ENCODE measurements at regions not wholly inside any gene's neighbourhood (a gene's known extent, or its start where the extent isn't known, plus 50 kb on each side); places are given as distances from the start of the nearest gene placed in this dataset.

DNA sequence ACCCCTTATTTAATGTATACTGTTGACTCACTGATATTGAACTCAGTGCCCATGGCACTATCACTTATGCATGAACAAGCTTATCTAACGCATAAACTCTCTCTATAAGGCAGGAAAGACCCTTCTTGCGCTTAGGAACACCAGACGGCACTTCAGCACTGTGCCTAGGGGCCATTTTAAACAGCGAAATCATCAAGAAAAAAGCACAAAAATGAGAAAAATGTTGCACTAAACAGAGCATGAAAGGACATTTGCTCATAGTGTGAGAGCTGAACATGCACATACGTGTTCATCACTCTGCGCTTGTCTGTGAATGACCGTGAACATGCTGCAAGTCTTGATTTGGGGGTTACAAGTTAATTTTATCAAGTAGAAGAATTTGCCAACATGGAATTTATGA is 109.6 kb downstream of the WDR11 start:
- DNase-seq: no peak

DNA sequence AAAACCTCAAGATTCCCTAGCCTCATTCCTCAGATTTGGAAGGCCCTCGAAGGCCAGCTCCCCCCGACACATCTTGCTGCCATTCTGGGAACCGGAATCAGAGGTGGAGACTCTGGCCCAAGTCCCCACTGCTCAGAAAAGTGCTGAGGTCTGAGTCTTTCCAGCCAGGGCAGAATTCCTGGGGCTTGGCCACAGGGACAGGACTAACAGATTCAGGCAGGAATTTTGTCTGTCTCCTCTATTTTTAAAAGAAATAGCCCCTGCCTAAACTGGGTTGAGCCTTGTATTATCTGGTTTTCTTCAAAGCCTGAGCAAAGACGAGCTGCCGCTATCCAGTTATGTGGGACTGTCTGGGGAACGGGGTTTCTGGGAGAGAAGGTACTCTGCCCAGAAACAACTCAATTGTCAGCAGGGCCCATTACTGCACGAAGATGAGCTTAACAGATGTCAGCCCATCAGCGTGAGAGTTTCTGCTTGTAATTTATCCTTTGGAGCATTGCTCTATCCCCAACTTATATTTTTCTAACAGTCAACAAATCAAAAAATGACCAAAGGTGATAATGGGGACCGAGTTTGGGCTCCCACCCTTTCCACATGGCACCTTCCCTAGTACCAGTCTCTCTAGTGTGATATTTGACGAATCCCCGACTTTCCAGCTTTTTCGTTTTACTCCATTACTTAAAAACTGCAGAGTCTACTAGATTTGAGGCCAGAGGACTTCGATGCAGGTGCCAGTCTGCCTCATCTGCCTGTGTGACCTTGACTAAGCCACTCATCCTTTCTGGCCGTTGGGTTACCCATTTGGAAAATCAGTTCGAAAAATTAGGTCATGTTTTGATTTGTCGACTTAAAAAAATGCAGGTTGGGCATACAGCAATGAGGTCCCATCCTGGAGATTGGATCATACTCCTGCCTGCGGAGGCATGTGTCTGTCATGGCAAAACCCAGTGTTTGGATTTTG is 110.9 kb downstream of the WDR11 start:
- no peak for DNase-seq

DNA sequence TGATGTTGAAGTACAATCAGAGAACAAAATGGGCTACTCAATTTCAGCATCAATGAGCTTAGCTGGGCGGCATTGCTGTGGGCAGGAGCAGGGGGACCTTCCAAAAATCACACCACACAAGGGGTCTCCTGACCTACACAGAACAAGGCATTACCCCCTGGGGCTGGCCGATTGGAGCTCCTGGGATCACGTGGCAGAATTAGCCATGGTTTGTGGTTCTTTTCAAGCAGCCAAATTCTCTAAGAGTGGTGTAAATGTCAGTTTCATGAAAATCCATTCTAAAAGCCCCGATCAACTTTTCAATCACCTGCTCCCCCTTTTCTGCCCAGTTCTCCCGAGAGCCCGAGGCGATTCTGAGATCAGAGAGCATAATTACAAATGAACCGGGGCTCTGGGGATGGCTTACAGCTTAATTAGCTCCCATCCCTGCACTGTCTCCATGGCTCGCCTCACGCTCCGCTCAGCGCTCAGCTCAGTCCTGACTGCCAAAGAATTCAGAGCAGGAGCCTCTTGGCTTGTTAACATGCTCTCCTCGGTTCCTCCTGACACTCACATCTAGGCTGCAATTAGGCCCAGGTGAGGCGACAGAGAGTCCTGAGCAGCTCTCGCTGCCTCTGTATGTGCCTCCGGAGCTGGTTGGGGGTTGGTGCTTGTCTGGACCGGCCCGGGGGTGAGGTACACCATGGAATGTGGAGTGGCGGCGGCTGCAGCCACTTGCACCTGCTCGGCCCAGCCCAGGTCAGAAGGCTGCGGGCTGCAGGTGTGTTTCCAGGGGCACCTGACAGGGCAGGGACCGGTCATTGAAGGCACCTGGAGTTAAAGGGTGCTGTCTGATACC is 111.8 kb downstream of the WDR11 start:
- no peak for DNase-seq

DNA sequence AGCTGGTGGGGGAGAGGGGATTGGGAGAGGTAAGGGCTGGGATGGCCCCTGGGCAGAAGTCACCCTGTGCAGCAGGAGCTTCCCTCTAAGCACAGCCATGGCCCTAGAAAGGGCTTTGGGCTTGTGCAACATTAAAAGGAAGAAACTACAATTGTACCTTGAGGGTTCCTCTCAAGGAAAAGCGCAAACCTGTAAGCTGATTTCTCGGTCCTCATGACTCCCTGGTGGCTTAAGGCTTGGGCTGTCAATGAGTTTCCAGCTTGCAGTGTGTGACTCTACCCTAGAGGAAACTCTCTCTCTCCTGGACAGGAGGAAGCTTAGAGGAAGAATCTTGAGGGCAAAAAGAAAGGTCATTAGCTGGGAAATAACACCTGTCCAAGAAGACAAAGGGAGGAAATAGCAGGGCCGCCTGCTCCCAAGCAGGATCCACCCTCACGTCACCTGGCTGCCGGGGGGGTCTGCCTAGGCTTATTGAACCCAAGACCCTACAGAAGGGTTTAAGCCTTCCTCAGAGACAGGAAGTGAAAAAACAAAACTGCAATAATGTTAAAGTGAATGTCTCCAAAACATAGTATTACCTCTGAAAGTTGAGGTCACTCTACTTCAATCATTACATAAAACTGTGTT is 112.5 kb downstream of the WDR11 start:
- DNase-seq: no peak

DNA sequence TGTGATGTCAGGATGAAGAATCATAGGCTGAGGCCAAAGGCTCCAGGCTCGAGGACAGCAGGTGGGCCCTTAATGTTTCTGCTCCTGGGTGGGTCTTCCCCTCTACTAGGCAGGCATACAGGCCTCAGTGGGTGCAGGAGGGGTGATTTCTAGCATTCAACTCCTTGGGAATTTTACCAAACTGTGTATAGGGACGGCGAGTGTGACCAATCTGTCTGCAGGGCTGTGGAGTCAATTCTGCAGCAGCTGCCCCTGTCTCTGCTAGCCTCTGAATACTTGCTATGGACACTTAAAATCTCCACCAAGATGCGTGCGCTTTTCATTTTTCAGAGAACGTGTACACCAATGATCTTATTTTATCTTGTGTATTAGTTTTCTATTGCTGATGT is 115.5 kb downstream of the WDR11 start:
- DNase-seq: no peak

DNA sequence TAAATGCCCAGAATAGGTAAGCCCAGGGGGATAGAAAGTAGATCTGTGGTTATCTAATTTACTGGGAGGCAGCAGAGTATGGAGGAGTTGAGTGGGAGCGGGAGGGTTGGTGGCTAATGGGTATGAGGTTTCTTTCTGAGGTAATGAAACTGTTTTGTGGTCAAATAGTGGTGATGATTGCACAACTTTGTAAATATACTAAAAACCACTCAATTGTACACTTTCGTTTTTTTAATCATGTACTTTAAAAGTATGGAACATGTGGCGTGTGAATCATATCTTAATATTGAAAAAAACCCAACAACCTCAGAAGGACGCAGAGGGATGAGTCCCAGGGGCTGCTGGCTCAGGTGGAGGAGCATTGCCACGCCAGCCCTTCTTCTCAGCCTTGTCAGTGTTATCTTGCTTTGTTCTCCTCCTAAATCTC is 118.1 kb downstream of the WDR11 start:
- DNase-seq: no peak

DNA sequence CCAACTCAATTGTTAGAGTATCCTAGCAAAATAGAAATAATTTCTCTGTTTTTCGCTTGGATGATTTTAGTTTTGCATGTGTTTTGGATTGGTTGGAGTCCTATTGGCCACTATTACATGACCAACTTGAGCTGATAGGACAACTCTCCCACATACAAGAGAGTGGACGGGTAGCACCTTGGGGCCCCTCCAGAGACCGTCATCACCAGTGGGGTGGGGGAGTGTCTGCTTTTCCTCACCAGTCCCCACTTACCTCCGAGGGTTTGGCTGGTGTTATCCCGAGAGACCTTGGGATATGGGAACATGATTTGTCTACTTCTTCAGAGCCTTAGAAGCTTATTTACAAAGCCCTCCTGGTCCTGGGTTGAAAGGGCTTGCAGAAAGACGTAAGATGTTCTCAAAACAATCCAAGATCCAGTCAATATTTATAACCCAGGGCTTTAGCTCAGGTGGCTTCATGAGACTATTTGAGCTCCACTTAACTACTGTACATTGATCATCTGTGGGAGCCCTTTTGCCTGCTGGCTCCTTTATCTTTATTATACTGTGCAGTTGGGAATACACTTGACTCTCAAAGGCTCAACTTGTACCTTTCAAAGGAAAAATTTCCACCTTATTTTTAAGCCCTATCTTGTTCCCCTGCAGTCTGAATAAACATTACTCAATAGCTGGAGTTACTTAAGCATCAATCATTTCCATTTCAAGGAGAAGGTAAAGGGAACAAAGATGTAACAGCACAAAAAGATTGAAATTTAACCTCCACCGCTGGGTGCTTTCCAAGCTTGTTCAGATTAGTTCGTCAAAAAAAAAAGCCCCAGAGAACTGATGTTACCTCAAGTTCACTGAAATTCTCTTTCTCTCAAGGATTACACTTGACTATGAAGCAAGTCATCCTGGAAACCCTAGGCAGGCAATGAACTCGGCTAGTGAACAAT is 119.7 kb downstream of the WDR11 start:
- DNase-seq: no peak

DNA sequence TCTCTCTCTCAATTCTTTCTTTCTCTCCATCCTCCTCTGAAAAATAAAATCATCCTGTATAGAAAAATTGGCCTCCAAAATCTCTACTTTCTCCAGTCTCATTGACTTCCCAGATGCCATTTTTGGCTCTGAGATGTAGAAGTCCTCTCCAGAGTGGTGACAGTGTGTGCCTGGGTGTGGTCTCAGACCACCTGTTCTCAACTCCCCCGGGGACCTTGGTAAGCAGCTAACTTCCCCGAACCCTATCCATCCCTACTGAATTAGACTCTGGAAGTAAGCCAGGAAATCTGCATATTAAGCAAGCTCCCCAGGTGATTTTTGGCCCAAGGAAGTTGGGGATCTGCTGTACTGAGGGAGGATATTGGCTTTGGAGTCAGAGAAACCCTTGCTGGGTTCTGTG is 120.5 kb downstream of the WDR11 start:
- DNase-seq: no peak

DNA sequence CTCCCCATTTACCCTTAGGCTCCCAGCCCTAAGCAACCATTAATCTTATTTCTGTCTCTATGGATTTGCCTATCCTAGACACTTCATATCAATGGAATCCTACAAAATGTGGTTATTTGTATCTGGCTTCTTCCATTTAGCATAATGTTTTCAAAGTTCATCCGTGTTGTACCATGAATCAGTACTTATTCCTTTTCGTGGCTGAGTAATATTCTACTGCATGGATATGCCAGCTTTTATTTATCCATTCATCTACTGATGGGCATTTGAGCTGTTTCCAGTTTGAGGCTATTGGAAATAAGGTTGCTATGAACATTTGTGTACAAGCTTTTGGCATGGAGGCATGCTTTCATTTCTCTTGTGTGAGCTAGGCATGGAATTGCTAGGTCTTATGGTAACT is 121.1 kb downstream of the WDR11 start:
- no peak for DNase-seq

DNA sequence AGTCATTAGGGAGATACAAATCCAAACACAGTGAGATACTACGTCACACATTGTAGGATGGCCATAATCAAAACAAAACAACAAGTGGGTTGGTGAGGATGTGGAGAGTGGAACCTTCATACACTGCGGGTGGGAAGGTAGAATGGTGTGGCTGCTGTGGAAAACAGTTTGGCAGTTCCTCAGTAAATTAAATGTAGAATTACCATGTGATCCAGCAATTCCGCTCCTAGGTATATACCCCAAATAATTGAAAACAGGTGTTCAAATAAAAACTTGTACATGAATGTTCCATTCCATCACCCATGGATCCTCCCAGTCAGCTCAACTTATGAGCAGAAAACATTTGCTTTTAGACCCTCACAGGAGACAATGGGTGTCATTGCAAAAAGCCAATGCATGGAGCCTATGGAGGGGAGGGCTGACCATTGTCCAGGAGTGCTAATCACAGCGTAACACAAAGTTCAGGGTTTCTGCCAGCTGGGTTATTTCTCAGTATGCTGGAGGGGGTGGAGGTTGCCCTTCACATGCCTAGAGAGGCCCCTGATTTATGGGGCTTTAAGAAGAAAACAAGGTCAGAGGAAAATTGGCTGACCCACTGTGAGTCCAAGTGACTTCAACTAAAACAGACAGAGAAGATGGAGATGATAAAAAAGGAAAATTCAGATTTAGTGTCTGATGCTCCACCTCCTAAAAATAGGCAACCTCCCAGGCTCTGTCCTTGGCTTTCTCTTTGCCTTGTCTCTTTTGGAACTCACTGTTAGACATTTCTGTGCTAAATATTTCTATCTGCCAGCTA is 124.1 kb downstream of the WDR11 start:
- DNase-seq: no peak

DNA sequence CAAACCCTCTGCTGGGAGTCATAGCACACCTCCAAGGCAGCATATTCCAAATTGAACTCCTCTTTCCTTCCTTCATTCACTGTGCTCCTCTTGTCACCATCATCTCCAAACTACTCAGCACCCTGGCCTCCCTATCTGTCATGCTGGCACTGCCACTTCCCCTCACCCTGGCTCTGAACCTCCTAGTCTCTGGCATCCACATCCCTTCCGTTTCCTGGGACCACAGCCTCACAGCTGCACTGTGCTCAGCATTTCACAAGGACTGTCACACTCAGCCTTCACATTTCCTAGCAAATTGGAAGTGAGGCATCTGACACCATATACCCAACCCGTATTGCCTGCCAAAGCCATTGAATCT is 124.7 kb downstream of the WDR11 start:
- DNase-seq: no peak

DNA sequence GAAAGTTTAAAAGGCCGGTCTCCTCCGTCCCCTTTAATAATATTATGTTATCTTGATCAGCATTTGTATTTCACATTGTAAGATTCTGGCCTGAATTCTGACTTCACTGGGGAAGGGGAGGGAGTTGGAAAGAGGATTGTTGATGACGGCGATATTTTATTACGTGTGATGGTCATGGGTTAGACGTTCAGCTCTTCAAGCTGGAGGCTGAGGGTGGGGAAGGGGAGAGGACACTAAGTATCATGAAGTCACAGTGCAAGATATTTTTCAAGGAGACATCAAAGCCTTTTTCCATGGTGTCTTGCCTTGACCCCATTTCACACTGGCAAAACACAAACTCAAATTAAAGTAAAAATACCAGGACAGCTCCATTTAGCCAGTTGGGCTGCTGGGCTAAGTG is 126.7 kb downstream of the WDR11 start:
- no peak for DNase-seq

DNA sequence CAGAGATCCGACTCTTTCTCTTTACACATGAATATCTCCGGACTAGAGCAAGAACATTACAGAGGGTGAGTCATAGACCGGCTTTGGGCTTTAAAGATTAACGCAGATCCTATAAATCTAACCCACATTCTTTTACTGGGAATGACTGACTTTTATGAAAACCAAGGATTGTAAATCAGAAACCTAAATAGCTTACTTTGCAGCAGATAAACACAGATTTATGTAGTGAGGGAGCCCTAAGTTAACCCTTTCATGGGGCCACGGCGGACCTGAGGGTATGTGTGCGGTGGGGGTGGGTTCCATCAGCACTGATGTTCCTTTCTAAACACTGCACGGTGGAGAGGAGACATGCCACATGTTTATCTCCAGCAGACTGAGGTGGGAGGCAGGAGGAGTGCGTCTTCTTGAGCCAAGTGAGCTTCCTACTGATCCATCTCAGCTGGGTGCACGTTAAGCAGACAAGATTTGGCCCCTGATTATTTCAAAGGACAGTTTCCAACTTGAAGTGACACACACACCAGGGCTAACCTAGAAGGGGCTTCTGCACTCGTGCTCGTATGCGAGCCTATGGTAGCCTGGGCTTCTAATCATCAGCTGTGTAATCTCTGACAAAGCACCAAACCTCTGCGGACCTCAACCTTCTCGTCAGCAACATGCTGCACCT is 127.6 kb downstream of the WDR11 start:
- no peak for DNase-seq

DNA sequence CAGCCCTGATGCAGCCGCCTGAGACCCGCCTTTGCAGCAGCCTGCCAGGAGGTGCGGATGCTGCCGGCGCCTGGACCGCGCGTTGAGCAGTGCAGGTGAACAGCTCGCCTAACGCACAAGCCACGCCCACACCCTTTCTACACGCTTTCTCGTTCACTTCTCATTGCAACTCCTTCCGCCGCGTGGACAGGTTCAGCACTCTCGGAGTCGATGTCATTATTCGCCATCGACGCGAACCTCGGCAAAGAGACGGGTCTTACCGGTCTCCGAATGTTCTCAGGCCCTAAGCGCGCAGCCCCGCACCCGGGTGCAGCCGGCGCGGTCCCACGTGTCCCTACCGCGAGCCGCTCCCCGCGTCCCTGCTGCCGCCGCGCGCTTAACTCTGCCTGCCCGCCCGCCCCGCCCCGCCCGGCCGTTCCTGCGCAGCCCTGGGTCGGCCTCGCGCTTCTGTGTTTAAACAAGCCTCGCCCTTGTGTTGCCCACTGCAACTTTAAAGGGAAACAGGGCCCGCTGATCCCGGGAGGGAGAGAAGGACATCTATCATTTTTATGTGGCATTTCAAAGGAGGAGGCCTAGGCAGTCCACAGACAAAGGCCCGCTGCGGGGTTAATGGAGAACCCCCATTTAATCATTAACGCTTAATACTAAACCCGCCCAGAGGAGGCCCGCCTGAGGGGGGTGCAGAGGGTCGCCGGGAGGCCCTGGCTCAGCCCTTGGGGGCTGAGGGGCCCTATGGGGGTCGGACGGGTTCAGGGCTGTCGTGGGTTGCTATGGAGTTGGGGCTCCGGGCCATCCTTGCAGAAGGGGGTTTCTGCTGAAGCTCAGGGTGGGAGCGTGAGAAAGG is 128.5 kb downstream of the WDR11 start:
- DNase-seq: peak in 1 of 2 donors; percentile 1

DNA sequence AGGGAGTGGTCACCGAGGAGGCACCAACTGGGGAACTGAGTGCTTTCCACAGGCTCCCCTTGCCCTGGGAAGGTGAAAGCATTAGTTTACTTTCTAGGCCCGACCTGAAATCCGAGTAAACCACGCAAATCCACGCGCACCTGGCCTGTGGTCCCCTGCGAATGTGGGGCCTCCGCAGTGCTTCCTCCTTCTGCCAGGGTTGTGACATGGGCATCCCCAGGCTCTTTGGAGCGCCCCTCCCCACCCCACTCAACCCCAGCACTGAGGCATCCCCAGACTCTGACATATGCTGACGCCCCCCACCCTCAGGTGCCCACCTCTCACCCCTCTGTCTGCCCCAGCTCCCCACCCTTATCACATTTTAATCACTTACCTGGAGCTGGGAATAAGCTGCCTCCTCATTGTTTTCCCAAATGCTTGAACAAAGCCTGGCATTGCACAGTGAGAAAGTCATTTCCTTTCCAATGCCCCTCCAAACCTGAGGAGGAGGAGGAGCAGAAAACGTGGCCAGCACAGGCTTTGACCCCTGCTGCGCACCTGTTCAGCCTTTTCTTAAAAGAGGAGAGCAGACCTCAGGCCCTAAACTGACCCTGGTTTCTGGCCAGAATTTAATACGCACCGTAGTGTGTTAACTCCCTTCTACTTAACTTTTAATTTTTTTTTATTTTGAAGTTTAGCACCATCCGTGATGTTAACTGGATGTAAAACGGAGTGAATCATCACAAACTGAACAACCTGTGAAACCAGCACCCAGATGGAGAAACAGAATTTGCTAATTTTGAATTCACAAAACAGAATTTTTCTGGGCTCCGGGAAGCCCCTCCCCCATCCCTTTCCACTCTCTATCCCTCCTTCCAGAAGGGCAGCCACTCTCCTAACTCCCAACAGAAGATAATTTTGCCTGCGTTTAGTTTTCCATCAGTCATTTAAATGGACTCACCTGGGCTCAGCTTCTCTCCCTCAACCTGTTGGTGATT is 129.4 kb downstream of the WDR11 start:
- no peak for DNase-seq

DNA sequence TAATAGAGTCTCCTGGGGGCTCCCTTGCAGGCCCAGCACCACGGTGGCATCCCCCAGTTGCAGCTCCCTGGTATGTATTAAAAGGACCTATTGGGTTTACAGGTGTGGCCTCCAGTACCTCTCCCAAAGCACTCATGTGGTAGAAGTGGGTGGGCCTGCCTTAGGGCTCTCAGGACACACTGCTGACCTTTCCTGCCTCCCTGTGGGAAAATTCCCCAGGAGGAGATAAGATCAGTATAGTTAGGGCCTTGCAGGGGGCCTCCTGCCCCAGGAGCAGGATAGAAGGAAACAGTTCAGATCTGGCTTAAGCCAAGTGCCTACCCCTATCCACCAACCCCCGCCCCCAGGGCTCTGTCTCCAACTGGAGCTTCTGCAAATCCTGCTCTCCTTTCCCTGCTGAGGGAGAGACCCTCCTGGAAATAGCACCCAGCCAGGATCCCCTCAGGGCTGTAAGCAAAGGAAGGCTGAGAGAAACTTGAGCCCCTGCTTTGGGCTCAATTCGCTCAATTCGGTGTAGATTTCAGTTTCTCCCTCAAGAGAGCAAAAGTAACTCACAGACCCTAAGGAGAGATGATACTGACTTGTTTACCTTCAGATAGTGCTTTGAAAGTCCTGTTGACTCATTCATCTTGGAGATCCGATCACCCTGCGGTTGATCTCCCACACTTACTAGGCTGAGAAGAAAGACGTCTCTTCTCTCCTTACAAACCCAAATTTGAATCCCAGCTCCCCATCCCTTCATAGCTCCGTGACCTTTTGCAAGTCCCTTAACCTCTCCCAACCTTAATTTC is 130.6 kb downstream of the WDR11 start:
- no peak for DNase-seq

DNA sequence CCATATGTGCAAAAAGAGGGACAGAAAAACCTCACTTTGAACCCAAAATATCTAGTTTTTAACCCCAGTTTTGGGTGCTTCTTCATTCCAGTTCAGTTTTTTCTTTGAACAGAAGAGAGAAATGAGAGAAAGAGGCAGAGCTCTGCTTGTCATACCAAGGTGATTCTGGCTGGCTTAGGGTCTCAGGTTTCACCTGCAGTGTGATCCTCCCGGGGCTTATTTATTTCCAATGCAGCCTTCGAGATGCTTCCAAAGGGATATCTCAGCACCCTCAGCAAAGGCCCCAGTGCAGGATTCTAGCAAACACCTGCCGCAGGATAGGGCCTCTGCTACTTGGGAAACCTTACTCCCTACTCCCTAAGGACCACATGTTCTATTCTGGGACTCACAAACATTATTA is 131.3 kb downstream of the WDR11 start:
- DNase-seq: no peak

DNA sequence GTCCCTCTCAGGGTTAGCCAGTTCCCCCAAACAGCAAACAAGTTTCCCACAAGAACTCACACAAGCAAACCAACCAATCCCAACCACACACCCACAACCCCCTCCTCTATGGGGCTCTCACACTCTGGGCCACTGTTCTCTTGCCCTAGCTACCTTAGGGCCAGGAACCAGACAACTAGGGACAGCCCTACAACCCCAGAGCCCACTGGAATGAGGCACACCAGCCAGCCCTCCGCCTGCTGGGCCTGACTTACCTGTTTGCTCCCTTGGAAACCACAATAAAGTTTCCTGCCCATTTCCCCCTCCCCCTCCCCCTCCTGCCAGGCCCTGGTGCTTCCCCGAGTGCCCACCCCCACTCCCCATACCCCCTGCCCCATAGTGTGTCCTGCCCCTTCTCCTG is 132.6 kb downstream of the WDR11 start:
- no peak for DNase-seq

Measured in CD4-positive, alpha-beta T cell treated with Interferon alpha-2 for 1 hour (primary cell).